Loucy (cell line): ENCODE measurements at regions not wholly inside any gene's neighbourhood (a gene's known extent, or its start where the extent isn't known, plus 50 kb on each side); places are given as distances from the start of the nearest gene placed in this dataset.

Experiments
- H2AFZ ChIP-seq: fragments of 200-600 bp; sonication (generic); 2 replicates; pipeline ENCODE4 v1.6.0; 2016; ENCODE audit warnings: antibody characterized with exemption, mild to moderate bottlenecking, low read length, moderate library complexity
- H3F3A ChIP-seq: fragments of 200-600 bp; 2 replicates; pipeline ENCODE4 v1.6.0; 2016; ENCODE audit warnings: antibody characterized with exemption, low read depth, mild to moderate bottlenecking
- H3K27me3 ChIP-seq: fragments of 200-600 bp; sonication (generic); 2 replicates; pipeline ENCODE4 v1.6.1; 2014; ENCODE audit warnings: low read length, mild to moderate bottlenecking; ENCODE audit not compliant: insufficient read depth, poor library complexity, severe bottlenecking
- H3K36me3 ChIP-seq: fragments of 200-600 bp; sonication (generic); 2 replicates; pipeline ENCODE4 v1.6.1; 2016; ENCODE audit warnings: low read length; ENCODE audit not compliant: insufficient read depth
- H3K4me1 ChIP-seq: fragments of 200-600 bp; sonication (generic); 2 replicates; pipeline ENCODE4 v1.5.1; 2014; ENCODE audit warnings: low read length, mild to moderate bottlenecking; ENCODE audit not compliant: insufficient read depth, poor library complexity, severe bottlenecking
- H3K4me2 ChIP-seq: fragments of 200-600 bp; sonication (generic); 2 replicates; pipeline ENCODE4 v1.6.0; 2014; ENCODE audit warnings: antibody characterized with exemption, low read length, low read depth, mild to moderate bottlenecking; ENCODE audit not compliant: poor library complexity, severe bottlenecking
- H3K4me3 ChIP-seq: fragments of 200-600 bp; sonication (generic); 2 replicates; pipeline ENCODE4 v1.5.1; 2014; ENCODE audit warnings: low read length, mild to moderate bottlenecking, mixed read lengths; ENCODE audit not compliant: poor library complexity, severe bottlenecking
- H3K79me2 ChIP-seq: fragments of 200-600 bp; sonication (generic); 2 replicates; pipeline ENCODE4 v1.6.1; 2014; ENCODE audit warnings: low read length; ENCODE audit not compliant: insufficient read depth
- H3K9ac ChIP-seq: fragments of 200-600 bp; sonication (generic); 2 replicates; pipeline ENCODE4 v1.6.0; 2014; ENCODE audit warnings: mild to moderate bottlenecking, low read depth, low read length, moderate library complexity; ENCODE audit not compliant: poor library complexity, severe bottlenecking
- H3K9me2 ChIP-seq: fragments of 200-600 bp; sonication (generic); replicated peaks from 2 replicates; pipeline ENCODE4 v1.6.1; 2016; ENCODE audit warnings: low read depth, low read length, mixed read lengths
- H3K9me3 ChIP-seq: fragments of 200-600 bp; sonication (generic); 2 replicates; pipeline ENCODE4 v1.6.1; 2014; ENCODE audit warnings: mild to moderate bottlenecking, antibody characterized with exemption, low read length, low read depth; ENCODE audit not compliant: insufficient read depth
- H4K20me1 ChIP-seq: fragments of 200-600 bp; sonication (generic); 2 replicates; pipeline ENCODE4 v1.6.0; 2014; ENCODE audit warnings: antibody characterized with exemption, low read length, mild to moderate bottlenecking; ENCODE audit not compliant: insufficient read depth, poor library complexity, severe bottlenecking
- EZH2phosphoT487 ChIP-seq: fragments of 200-600 bp; IDR thresholded peaks from 2 replicates; pipeline ENCODE4 v1.6.1; 2018; ENCODE audit warnings: antibody characterized with exemption, mild to moderate bottlenecking, moderate library complexity, borderline replicate concordance
- TF ChIP-seq, protein P1 (sequence below): fragments of 200-600 bp; sonication (generic); conservative IDR thresholded peaks from 2 replicates; pipeline ENCODE4 v1.5.1; 2014; ENCODE audit warnings: mild to moderate bottlenecking, antibody characterized with exemption, low read length

DNA sequence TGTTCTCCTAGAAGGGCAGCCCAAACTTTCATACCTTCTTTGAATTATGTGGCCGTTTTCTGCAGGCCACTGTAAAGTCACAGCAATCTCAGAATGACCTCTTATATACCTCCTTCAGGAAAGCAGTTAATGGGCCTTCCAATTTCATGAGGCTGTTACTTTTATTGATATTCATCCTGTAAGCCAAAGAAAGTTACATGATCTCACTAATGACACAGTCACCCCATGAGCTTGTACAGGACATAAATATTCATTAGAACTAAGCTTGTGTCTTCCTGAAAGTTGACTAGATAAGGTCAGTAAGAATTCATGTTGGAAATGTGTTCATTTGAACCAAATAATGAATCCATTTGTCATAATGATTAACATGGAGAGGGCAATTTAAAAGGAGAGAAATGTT is 283.1 kb upstream of the NWD2 start:
- Histone ChIP-seq H3F3A (no peaks in the 10 kb centered on the region), H3K9me2 (no peaks in the 10 kb centered on the region), H3K36me3 (no peaks in the 10 kb centered on the region), H3K4me3 (no peak overlapping the region), H3K4me2 (no peak overlapping the region), H3K27me3 (no peaks in the 10 kb centered on the region), H3K4me1 (no peaks in the 10 kb centered on the region), H3K79me2 (no peaks in the 10 kb centered on the region), H3K9ac (no peak overlapping the region), H4K20me1 (no peaks in the 10 kb centered on the region), H3K9me3 (no peaks in the 10 kb centered on the region), H2AFZ (no peak overlapping the region)
- TF ChIP-seq, protein P1, sequence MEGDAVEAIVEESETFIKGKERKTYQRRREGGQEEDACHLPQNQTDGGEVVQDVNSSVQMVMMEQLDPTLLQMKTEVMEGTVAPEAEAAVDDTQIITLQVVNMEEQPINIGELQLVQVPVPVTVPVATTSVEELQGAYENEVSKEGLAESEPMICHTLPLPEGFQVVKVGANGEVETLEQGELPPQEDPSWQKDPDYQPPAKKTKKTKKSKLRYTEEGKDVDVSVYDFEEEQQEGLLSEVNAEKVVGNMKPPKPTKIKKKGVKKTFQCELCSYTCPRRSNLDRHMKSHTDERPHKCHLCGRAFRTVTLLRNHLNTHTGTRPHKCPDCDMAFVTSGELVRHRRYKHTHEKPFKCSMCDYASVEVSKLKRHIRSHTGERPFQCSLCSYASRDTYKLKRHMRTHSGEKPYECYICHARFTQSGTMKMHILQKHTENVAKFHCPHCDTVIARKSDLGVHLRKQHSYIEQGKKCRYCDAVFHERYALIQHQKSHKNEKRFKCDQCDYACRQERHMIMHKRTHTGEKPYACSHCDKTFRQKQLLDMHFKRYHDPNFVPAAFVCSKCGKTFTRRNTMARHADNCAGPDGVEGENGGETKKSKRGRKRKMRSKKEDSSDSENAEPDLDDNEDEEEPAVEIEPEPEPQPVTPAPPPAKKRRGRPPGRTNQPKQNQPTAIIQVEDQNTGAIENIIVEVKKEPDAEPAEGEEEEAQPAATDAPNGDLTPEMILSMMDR: no peak
- TF ChIP-seq EZH2phosphoT487: no peak

DNA sequence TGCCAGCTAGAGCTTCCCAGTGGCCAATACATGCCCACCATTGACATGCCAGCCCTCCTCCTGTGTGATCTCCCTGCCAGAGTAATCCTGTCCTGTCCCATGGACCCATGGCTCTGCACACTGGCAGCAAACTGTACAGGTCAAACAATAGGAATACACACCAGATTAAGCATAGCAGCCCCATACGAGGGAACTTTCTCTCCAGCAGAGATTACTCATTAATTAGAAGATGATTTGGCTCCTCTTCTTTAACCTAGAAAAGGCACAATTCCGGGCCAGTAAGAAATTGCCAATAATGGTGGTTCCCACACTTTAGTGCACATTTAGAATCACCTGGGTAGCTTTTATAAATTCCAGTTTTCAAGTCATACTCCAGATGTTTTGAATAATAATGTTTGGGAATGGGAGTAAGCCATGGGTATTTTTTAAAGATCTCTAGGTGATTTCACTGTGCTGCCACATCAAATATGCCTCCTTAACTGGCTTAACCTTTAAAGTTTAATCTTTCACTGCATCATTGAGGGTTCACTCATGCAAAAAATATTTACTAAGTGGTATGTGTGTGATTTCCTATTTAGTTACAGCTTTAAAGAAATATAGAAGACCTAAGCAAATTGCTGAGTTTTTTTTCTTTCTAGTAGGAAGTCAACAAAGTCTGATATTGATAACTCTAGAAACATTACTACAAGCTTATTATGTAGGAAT is 277.6 kb upstream of the NWD2 start:
- Histone ChIP-seq H3K79me2 (no peaks in the 10 kb centered on the region), H2AFZ (no peak overlapping the region), H3K27me3 (no peaks in the 10 kb centered on the region), H3K36me3 (no peaks in the 10 kb centered on the region), H3K4me3 (no peak overlapping the region), H3K9me2 (no peaks in the 10 kb centered on the region), H3K9ac (no peak overlapping the region), H3F3A (no peaks in the 10 kb centered on the region), H3K4me1 (no peaks in the 10 kb centered on the region), H3K4me2 (no peak overlapping the region), H3K9me3 (no peaks in the 10 kb centered on the region), H4K20me1 (no peaks in the 10 kb centered on the region)
- TF ChIP-seq, protein P1: no peak
- no peak for TF ChIP-seq EZH2phosphoT487

DNA sequence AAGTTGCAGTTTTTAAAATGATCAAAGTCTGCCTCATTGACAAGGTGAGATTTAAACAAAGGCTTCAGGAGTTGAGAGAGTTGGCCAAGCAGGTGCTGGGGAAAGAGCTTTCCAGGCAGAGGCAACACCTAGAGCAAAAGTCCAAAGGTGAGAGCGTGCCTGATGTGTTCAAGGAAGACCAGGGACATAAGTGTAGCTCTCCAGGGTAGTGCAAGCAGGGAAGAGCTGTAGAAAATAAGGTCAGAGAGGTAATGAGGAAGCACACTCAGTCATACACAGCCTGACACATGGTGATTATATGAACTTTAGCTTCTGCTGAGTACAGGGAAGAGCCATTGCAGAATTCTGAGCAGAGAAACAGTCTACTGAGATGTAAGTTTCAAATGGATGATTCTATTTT is 265.0 kb upstream of the NWD2 start:
- Histone ChIP-seq H4K20me1 (no peaks in the 10 kb centered on the region), H3K9ac (no peak overlapping the region), H3K4me1 (no peaks in the 10 kb centered on the region), H3K4me3 (no peak overlapping the region), H3K9me2 (no peaks in the 10 kb centered on the region), H3K27me3 (no peaks in the 10 kb centered on the region), H3K79me2 (no peaks in the 10 kb centered on the region), H3K4me2 (no peak overlapping the region), H2AFZ (no peak overlapping the region), H3K36me3 (no peaks in the 10 kb centered on the region), H3K9me3 (no peaks in the 10 kb centered on the region), H3F3A (no peaks in the 10 kb centered on the region)
- TF ChIP-seq, protein P1: no peak
- TF ChIP-seq EZH2phosphoT487: no peak
